Osteocyte (in vitro differentiated cells): ENCODE measurements at regions not wholly inside any gene's neighbourhood (a gene's known extent, or its start where the extent isn't known, plus 50 kb on each side); places are given as distances from the start of the nearest gene placed in this dataset.
"Not testable (repeated sequence)": the region's sequence is repeated elsewhere in the genome, so short reads cannot be mapped to it uniquely, and the experiment has no call there.

ENCODE experiments used
- DNase-seq: peaks from one replicate; pipeline ENCODE4 v3.0.0; 2021; ENCODE audit warnings: mixed read lengths; ENCODE audit not compliant: unreplicated experiment; ENCODE audit errors: extremely low spot score
- H3K27ac Mint-ChIP-seq: one replicate; pipeline ENCODE4 v1.8.0; 2021; ENCODE audit warnings: mild to moderate bottlenecking, mixed read lengths; ENCODE audit not compliant: unreplicated experiment
- H3K27me3 Mint-ChIP-seq: one replicate; pipeline ENCODE4 v1.8.0; 2021; ENCODE audit warnings: mixed read lengths; ENCODE audit not compliant: unreplicated experiment
- H3K36me3 Mint-ChIP-seq: one replicate; pipeline ENCODE4 v1.8.0; 2021; ENCODE audit warnings: mixed read lengths; ENCODE audit not compliant: unreplicated experiment
- H3K4me1 Mint-ChIP-seq: one replicate; pipeline ENCODE4 v1.8.0; 2021; ENCODE audit warnings: mixed read lengths; ENCODE audit not compliant: unreplicated experiment
- H3K4me3 Mint-ChIP-seq: one replicate; pipeline ENCODE4 v1.8.0; 2021; ENCODE audit warnings: mild to moderate bottlenecking, moderate library complexity, mixed read lengths; ENCODE audit not compliant: unreplicated experiment
- H3K9me3 Mint-ChIP-seq: one replicate; pipeline ENCODE4 v1.8.0; 2021; ENCODE audit warnings: mixed read lengths; ENCODE audit not compliant: unreplicated experiment
- TF ChIP-seq, protein P1 (sequence below): fragments of 200-600 bp; sonication (generic); IDR thresholded peaks from 2 replicates; pipeline ENCODE4 v1.5.0; 2021; ENCODE audit warnings: antibody characterized with exemption, mild to moderate bottlenecking, moderate library complexity

- Mint-ChIP-seq H3K36me3 (peaks cover 5% of the 10 kb centered on the region), H3K9me3 (no peaks in the 10 kb centered on the region)
- no peak for DNase-seq
Measured at GRCh38 chr3:8423307-8423706, 78.3 kb upstream of the LMCD1 start.

GRCh38 chr3:8424281-8424680 is 77.3 kb upstream of the LMCD1 start:
- no peak for DNase-seq
- TF ChIP-seq, protein P1, sequence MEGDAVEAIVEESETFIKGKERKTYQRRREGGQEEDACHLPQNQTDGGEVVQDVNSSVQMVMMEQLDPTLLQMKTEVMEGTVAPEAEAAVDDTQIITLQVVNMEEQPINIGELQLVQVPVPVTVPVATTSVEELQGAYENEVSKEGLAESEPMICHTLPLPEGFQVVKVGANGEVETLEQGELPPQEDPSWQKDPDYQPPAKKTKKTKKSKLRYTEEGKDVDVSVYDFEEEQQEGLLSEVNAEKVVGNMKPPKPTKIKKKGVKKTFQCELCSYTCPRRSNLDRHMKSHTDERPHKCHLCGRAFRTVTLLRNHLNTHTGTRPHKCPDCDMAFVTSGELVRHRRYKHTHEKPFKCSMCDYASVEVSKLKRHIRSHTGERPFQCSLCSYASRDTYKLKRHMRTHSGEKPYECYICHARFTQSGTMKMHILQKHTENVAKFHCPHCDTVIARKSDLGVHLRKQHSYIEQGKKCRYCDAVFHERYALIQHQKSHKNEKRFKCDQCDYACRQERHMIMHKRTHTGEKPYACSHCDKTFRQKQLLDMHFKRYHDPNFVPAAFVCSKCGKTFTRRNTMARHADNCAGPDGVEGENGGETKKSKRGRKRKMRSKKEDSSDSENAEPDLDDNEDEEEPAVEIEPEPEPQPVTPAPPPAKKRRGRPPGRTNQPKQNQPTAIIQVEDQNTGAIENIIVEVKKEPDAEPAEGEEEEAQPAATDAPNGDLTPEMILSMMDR, result no peak
- peaks cover 2% of the 10 kb centered on the region for H3K4me1 Mint-ChIP-seq
- H3K9me3 Mint-ChIP-seq, result no peaks in the 10 kb centered on the region
- no peak overlapping the region for H3K4me3 Mint-ChIP-seq
- H3K27me3 Mint-ChIP-seq, result no peaks in the 10 kb centered on the region
- no peak overlapping the region for H3K27ac Mint-ChIP-seq
- peaks cover 5% of the 10 kb centered on the region for H3K36me3 Mint-ChIP-seq

More at GRCh38 chr3:8423307-8423706, 78.3 kb upstream of the LMCD1 start:
- Mint-ChIP-seq H3K27ac (no peak overlapping the region), H3K4me3 (no peak overlapping the region), H3K27me3 (no peaks in the 10 kb centered on the region), H3K4me1 (peaks cover 2% of the 10 kb centered on the region)
- TF ChIP-seq, protein P1, result no peak

GRCh38 chr3:8436661-8437287 is 64.8 kb upstream of the LMCD1 start:
- H3K27ac Mint-ChIP-seq, result no peak overlapping the region
- no peak for DNase-seq
- H3K27me3 Mint-ChIP-seq, result no peaks in the 10 kb centered on the region
- H3K4me1 Mint-ChIP-seq, result peaks cover 3% of the 10 kb centered on the region
- no peaks in the 10 kb centered on the region for H3K9me3 Mint-ChIP-seq
- TF ChIP-seq, protein P1, result no peak
- no peaks in the 10 kb centered on the region for H3K36me3 Mint-ChIP-seq
- H3K4me3 Mint-ChIP-seq, result no peak overlapping the region

GRCh38 chr3:8438507-8439079 is 63.0 kb upstream of the LMCD1 start:
- no peak overlapping the region for H3K4me3 Mint-ChIP-seq
- no peaks in the 10 kb centered on the region for H3K27me3 Mint-ChIP-seq
- peaks cover 3% of the 10 kb centered on the region for H3K4me1 Mint-ChIP-seq
- H3K27ac Mint-ChIP-seq, result peak overlapping the region; percentile 3
- no peaks in the 10 kb centered on the region for H3K36me3 Mint-ChIP-seq
- TF ChIP-seq, protein P1, result no peak
- no peak for DNase-seq
- H3K9me3 Mint-ChIP-seq, result no peaks in the 10 kb centered on the region

DNA sequence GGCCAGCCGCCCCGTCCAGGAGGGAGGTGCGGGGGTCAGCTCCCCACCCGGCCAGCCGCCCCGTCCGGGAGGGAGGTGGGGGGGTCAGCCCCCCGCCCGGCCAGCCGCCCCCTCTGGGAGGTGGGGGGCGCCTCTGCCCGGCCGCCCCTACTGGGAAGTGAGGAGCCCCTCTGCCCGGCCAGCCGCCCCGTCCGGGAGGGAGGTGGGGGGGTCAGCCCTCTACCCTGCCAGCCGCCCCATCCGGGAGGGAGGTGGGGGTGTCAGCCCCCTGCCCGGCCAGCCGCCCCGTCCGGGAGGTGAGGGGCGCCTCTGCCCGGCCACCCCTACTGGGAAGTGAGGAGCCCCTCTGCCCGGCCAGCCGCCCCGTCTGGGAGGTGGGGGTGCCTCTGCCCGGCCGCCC is 61.5 kb upstream of the LMCD1 start:
- H3K4me1 Mint-ChIP-seq, H3K36me3 Mint-ChIP-seq, H3K4me3 Mint-ChIP-seq, H3K9me3 Mint-ChIP-seq, H3K27me3 Mint-ChIP-seq, H3K27ac Mint-ChIP-seq: not testable (repeated sequence)
- peak; percentile 87 for DNase-seq
